ENCODE measurements at regions not wholly inside any gene's neighbourhood (a gene's known extent, or its start where the extent isn't known, plus 50 kb on each side); places are given as distances from the start of the nearest gene placed in this dataset.
"Not testable (repeated sequence)": the region's sequence is repeated elsewhere in the genome, so short reads cannot be mapped to it uniquely, and the experiment has no call there.

DNA sequence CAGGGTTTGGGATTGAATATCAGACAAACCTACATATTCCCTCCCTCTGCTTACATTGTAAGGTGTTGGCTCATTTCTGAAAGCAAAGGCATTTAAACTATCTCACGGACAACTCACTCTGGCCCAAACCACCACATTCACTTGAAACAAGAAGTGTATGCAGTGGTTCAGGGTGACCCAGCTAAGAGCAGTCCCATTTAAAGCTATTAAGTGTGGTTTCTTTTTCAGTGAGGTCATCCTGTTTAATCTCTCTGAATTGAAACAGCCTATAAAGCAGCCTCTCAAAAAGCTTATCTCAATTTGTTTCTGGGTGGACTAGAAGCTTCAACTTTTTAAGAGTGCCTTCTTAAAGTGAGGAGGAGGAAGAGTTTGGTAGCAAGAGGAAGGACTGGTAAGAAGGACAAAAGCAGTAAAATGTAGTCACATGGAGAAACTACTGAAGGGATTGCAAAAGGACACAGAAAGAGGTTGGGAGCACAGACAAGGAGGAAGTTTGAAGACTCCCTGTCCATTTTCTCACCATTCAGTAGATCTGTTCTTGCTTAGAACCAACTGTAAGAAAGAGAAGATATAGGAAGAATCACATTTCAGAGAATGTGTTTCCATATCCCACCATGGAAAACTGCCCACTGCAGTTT lies 151.6 kb downstream of the TMCO5A start:
- TF ChIP-seq JUND (IDR thresholded peaks at IDR 0.05; ENCODE audit: low read depth), result no peak
- in situ Hi-C loops (cut with HindIII; ENCODE audit: low pct_unique_long_range_greater_than_20kb, low sequenced_read_pairs), result no loop called here
- DNase-seq (ENCODE audit: low read depth in 1 of 2, low spot score in 1 of 2), result no peak

DNA sequence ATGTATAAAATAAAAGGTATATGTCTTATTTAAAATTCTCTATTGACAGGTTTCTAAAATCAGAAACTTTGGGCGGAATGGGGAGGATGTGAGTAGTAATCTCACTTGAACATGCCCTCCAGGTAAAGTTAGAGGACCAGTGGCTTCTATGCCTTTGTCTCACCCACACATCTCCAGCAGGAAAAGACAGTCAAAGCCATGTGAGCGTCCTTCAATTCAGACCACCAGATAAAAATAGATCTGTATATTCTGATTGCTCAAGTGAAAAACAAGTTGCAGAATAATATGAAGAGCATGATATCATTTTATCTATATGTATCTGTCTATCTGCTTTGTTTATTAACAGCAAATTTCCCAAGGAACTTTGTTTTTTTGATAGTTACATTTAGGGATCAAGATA lies 152.2 kb downstream of the TMCO5A start:
- in situ Hi-C loops (cut with HindIII; ENCODE audit: low pct_unique_long_range_greater_than_20kb, low sequenced_read_pairs), result no loop called here
- no peak for DNase-seq (ENCODE audit: low read depth in 1 of 2, low spot score in 1 of 2)
- TF ChIP-seq JUND (IDR thresholded peaks at IDR 0.05; ENCODE audit: low read depth), result no peak

GRCh38 chr15:38088971-38089370 lies 154.5 kb downstream of the TMCO5A start:
- TF ChIP-seq JUND (IDR thresholded peaks at IDR 0.05; ENCODE audit: low read depth), result no peak
- no peak for DNase-seq (ENCODE audit: low read depth in 1 of 2, low spot score in 1 of 2)
- in situ Hi-C loops (cut with HindIII; ENCODE audit: low pct_unique_long_range_greater_than_20kb, low sequenced_read_pairs), result no loop called here

GRCh38 chr15:38090223-38090622 lies 155.8 kb downstream of the TMCO5A start:
- in situ Hi-C loops (cut with HindIII; ENCODE audit: low pct_unique_long_range_greater_than_20kb, low sequenced_read_pairs), result no loop called here
- TF ChIP-seq JUND (IDR thresholded peaks at IDR 0.05; ENCODE audit: low read depth), result no peak
- no peak for DNase-seq (ENCODE audit: low read depth in 1 of 2, low spot score in 1 of 2)

- DNase-seq (ENCODE audit: low read depth in 1 of 2, low spot score in 1 of 2), result no peak
- in situ Hi-C loops (cut with HindIII; ENCODE audit: low pct_unique_long_range_greater_than_20kb, low sequenced_read_pairs), result no loop called here
- TF ChIP-seq JUND (IDR thresholded peaks at IDR 0.05; ENCODE audit: low read depth), result no peak
These were observed 156.2 kb downstream of the TMCO5A start for GRCh38 chr15:38090678-38091077.

DNA sequence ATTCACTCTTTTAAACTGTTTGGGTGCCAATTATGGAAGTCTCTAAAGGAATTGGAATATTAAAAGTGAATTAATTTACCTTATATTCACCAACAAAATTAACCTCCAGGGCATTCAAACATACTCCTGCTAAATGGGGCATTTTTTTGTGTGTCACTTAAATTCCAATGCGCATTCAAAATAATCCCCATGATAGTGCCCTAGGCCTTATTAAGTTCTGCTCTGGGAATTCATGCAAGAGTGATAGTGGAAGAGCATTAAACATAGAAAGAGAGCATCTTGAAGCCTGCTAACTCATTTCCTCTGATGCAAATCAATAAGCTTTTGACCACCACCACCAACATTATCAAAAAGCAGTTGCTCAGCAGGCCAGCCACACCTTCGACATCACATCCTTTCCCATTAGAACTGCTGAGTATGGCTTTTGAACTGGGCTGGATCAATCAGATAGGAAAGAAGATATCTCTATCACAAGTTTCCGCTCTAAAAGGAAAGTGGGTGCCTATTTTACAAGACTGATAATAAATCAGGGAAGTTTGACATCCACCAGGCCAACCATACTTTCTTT lies 156.7 kb downstream of the TMCO5A start:
- in situ Hi-C loops (cut with HindIII; ENCODE audit: low pct_unique_long_range_greater_than_20kb, low sequenced_read_pairs), result no loop called here
- no peak for DNase-seq (ENCODE audit: low read depth in 1 of 2, low spot score in 1 of 2)
- no peak for TF ChIP-seq JUND (IDR thresholded peaks at IDR 0.05; ENCODE audit: low read depth)

DNA sequence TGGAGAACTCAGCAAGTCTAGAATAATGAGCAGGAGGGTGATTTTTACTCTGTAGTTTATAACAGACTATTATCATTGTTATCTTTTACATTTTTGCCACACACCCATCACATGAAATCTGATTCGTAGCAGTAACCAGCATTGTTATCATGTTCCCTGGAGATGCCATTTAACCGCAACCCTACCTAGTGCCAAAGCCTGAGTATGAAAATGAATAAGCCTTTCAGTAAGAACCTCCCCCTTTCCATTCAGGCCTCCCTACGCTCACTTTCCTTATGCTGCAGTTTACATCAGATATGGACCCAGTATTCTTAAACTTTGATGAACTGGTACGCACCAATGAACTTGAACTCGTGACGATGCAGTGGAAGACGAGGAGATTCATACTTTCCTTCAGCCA lies 158.7 kb upstream of the SPRED1 start:
- TF ChIP-seq JUND (IDR thresholded peaks at IDR 0.05; ENCODE audit: low read depth), result no peak
- no peak for DNase-seq (ENCODE audit: low read depth in 1 of 2, low spot score in 1 of 2)
- in situ Hi-C loops (cut with HindIII; ENCODE audit: low pct_unique_long_range_greater_than_20kb, low sequenced_read_pairs), result no loop called here

- no peak for DNase-seq (ENCODE audit: low read depth in 1 of 2, low spot score in 1 of 2)
- TF ChIP-seq JUND (IDR thresholded peaks at IDR 0.05; ENCODE audit: low read depth), result no peak
- in situ Hi-C loops (cut with HindIII; ENCODE audit: low pct_unique_long_range_greater_than_20kb, low sequenced_read_pairs), result no loop called here
These were observed 149.7 kb upstream of the SPRED1 start for GRCh38 chr15:38102972-38103371.

GRCh38 chr15:38103564-38103963 lies 149.1 kb upstream of the SPRED1 start:
- TF ChIP-seq JUND (IDR thresholded peaks at IDR 0.05; ENCODE audit: low read depth), result no peak
- in situ Hi-C loops (cut with HindIII; ENCODE audit: low pct_unique_long_range_greater_than_20kb, low sequenced_read_pairs), result no loop called here
- DNase-seq (ENCODE audit: low read depth in 1 of 2, low spot score in 1 of 2), result no peak

- no peak for TF ChIP-seq JUND (IDR thresholded peaks at IDR 0.05; ENCODE audit: low read depth)
- DNase-seq (ENCODE audit: low read depth in 1 of 2, low spot score in 1 of 2), result no peak
- in situ Hi-C loops (cut with HindIII; ENCODE audit: low pct_unique_long_range_greater_than_20kb, low sequenced_read_pairs), result no loop called here
These were observed 141.6 kb upstream of the SPRED1 start for GRCh38 chr15:38111070-38111469.

- TF ChIP-seq JUND (IDR thresholded peaks at IDR 0.05; ENCODE audit: low read depth), result no peak
- no peak for DNase-seq (ENCODE audit: low read depth in 1 of 2, low spot score in 1 of 2)
- in situ Hi-C loops (cut with HindIII; ENCODE audit: low pct_unique_long_range_greater_than_20kb, low sequenced_read_pairs), result no loop called here
These were observed 140.2 kb upstream of the SPRED1 start for GRCh38 chr15:38112406-38112805.

DNA sequence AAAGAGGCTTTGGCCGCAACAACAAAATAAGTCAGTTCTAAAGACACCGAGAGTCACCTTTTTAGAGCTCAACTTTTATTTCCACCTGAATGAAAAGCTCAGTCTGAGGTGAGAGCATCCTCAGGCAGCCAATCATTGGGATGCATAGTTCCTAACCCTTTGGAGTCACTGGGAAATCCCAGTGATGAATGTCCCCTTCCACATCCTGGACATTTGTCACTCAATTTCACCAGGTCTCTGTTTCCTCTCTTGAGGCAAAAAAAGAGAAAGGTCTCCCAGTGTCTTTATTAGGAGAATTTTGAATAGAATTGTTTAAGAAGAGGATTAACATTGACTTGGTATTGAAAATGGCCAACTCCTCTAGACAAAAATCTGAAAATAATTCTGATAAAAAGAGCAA lies 137.5 kb upstream of the SPRED1 start:
- no peak for DNase-seq (ENCODE audit: low read depth in 1 of 2, low spot score in 1 of 2)
- in situ Hi-C loops (cut with HindIII; ENCODE audit: low pct_unique_long_range_greater_than_20kb, low sequenced_read_pairs), result no loop called here
- no peak for TF ChIP-seq JUND (IDR thresholded peaks at IDR 0.05; ENCODE audit: low read depth)

DNA sequence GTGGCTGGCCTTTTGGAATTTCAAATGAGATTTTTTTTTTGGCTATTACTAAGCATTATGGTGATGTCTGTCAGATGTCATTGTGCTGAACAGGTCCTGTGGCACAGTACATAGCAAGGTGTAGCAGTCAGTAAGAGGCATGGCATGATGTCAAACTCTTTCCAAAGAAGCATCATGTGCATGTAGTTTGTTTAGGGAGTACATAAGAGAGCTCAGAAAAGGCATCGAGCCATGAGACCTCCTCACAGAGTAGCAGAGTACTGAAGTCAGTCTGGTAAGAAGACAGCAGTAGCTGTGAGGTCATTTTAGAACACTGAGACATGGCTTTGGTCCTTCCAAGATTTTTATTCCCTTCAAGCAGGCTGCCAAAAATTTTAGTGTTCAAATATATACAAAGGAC lies 134.9 kb upstream of the SPRED1 start:
- in situ Hi-C loops (cut with HindIII; ENCODE audit: low pct_unique_long_range_greater_than_20kb, low sequenced_read_pairs), result no loop called here
- no peak for TF ChIP-seq JUND (IDR thresholded peaks at IDR 0.05; ENCODE audit: low read depth)
- DNase-seq (ENCODE audit: low read depth in 1 of 2, low spot score in 1 of 2), result no peak

DNA sequence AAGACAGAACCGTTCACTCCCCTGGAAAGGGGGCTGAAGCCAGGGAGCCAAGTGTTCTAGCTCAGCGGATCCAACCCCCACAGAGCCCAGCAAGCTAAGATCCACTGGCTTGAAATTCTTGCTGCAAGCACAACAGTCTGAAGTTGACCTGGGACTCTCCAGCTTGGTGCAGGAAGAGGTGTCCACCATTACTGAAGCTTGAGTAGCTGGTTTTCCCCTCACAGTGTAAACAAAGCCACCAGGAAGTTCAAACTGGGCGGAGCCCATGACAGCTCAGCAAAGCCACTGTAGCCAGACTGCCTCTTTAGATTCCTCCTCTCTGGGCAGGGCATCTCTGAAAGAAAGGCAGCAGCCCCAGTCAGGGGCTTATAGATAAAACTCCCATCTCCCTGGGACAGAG lies 132.8 kb upstream of the SPRED1 start:
- in situ Hi-C loops (cut with HindIII; ENCODE audit: low pct_unique_long_range_greater_than_20kb, low sequenced_read_pairs), result not testable (repeated sequence)
- peak in 1 of 2 experiments; percentile 50 for DNase-seq (ENCODE audit: low read depth in 1 of 2, low spot score in 1 of 2)
